ENCODE measurements at regions not wholly inside any gene's neighbourhood (a gene's known extent, or its start where the extent isn't known, plus 50 kb on each side); places are given as distances from the start of the nearest gene placed in this dataset.

DNA sequence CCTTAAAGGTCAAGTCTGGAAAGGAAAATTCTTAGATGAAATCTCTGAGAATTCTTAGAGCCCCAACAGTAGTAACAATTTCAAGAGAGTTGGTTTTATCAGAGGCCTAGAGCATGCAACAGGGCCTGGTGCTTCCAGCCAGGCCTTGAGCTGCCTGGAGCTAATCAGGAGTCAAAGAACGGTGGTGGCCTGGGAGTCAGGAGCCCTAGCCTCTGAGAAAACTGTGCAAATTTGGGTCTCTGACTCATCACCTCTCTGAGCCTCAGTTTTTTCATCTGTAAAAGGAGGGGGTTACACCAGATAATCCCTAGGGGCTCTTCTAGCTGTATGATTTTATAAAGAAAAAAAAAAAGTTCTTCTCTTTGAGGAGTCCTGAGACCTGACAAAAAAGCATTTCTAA, 227.3 kb upstream of the RPL38 start:
- no peak for TF ChIP-seq BRCA1 (IDR thresholded peaks at IDR 0.05; ENCODE audit: low read depth, low read length)
- TF ChIP-seq, protein P1, sequence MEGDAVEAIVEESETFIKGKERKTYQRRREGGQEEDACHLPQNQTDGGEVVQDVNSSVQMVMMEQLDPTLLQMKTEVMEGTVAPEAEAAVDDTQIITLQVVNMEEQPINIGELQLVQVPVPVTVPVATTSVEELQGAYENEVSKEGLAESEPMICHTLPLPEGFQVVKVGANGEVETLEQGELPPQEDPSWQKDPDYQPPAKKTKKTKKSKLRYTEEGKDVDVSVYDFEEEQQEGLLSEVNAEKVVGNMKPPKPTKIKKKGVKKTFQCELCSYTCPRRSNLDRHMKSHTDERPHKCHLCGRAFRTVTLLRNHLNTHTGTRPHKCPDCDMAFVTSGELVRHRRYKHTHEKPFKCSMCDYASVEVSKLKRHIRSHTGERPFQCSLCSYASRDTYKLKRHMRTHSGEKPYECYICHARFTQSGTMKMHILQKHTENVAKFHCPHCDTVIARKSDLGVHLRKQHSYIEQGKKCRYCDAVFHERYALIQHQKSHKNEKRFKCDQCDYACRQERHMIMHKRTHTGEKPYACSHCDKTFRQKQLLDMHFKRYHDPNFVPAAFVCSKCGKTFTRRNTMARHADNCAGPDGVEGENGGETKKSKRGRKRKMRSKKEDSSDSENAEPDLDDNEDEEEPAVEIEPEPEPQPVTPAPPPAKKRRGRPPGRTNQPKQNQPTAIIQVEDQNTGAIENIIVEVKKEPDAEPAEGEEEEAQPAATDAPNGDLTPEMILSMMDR (IDR thresholded peaks at IDR 0.05; ENCODE audit: control extremely low read depth in 1 of 3, insufficient read depth in 1 of 3, low read depth in 1 of 3, low read length in 3 of 3), result no peak
